NCI-H2081 (cell line): ENCODE measurements at regions not wholly inside any gene's neighbourhood (a gene's known extent, or its start where the extent isn't known, plus 50 kb on each side); places are given as distances from the start of the nearest gene placed in this dataset.

Experiments used
- DNase-seq, 2 experiments: peaks; one replicate each; lab custom pipeline; 2025; lab: John Stamatoyannopoulos, UW

DNA sequence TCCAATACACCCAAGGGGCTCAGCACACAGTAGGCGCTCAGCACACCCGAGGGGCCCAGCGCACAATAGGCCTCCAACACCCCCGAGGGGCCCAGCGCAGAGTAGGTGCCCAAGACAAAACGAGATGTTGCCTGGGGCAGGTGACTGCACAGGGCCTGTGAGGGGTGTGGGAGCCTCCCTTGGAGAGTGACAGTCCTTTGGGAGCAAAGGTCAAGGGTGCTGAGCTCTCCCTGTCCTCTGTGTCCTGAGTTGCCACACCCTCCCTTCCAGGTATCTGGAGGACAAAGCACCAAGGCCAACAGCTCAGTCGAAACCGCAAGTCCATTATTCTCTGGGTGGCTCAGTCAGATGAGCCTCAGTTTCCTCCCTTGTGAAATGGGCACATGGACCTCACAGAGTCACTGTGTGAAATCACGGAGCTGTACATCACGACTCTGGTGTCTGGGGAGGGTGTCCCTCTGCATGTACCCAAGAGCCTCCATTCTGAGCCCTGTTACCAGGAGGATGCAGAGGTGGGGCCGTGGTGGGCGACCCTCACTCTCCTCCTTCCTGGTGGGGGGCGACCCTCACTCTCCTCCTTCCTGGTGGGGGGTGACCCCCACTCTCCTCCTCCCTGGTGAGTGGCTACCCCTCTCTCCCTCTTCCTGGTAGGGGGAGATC, 81.3 kb downstream of the FOXL3 start:
- DNase-seq = no peak

DNA sequence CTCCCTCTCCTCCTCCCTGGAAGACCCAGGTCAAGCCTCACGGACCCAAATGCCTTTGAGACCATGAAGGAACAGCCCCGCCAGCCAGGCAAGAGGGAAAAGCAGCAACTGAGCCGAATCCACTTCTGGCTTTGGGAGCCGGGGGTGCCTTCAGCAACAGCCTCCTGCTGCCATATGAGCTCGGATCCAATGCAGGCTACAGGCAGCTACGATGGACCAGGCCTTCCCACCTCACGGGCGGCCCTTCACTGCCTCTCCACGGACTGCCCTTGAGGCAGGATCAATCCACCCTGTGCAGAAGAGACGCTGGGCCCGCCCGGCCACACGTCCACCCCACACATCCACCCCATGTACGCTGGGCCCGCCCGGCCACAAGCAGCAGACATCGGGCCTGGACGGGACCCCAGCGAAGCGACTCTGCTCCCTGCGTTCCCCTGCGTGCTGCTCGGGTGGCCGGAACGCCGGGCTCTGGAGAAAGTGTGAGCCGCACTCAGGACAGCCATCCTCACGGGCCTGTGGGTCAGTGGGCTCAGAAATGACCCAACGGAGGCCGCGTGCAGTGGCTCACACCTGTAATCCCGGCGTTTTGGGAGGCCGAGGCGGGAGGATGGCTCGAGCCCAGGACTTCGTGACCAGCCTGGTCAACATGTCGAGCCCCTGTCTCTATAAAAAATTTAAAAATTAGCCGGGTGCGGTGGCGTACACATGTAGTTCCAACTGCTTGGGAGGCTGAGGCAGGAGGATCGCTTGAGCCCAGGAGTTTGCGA, 82.0 kb downstream of the FOXL3 start:
- DNase-seq = no peak

DNA sequence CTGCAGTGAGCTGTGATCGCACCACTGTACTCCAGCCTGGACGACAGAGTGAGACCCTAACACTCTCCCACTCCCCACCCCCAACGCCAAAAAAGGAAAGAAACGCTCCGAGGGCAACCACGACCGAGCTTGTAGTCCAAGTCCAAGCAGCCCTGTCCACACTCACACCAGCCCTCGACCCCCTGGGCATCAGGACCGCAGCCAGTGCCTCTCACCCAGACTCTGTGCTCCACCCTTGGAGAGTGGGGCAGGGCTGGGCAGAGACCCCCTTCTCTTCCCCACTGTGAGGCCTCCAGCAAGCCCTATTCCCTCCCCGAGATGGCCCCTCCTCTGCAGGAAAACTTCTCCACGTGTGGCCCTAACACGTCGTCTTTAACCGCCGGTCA, 82.6 kb downstream of the FOXL3 start:
- no peak for DNase-seq

DNA sequence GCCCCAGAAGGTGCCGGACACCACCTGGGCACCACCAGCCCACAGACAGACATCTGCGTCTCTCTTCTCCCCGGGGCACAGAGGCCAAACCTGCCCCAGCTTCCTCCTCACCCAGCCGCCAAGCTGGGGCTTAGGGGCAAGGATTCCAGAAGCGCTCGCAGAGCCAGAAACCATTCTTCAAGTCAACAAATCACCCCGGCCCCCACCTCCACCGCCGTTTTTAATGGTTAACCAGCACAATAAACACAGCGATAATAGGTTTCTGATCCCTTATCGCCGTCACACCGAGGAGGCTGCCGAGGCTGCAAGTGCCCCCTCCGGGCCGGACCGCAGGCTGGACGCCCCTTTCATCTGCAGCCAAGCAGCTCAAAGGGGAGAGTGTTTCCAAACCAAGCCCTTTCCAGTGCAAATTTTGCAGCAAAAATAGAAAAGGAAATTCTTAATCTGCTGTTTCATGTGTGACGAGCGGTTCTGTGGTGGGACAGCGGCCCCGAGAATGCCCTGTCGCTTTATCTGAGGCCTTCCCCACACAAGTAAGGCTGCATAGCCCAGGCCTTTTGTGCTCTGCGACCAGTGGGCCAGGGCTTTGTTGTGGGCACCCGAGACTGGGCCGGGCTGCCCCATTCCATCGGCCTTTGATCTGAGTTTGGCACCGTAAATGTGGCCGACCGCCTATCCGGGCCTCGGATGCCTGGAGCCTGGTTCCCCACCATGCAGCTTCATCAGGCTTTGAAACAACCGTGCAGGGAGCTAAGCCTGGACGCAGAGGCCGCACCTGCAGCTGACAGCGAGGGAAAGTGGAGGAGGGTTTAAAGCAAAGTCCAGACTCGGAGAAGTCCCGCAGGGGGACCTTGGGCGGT, 83.2 kb downstream of the FOXL3 start:
- DNase-seq = no peak

DNA sequence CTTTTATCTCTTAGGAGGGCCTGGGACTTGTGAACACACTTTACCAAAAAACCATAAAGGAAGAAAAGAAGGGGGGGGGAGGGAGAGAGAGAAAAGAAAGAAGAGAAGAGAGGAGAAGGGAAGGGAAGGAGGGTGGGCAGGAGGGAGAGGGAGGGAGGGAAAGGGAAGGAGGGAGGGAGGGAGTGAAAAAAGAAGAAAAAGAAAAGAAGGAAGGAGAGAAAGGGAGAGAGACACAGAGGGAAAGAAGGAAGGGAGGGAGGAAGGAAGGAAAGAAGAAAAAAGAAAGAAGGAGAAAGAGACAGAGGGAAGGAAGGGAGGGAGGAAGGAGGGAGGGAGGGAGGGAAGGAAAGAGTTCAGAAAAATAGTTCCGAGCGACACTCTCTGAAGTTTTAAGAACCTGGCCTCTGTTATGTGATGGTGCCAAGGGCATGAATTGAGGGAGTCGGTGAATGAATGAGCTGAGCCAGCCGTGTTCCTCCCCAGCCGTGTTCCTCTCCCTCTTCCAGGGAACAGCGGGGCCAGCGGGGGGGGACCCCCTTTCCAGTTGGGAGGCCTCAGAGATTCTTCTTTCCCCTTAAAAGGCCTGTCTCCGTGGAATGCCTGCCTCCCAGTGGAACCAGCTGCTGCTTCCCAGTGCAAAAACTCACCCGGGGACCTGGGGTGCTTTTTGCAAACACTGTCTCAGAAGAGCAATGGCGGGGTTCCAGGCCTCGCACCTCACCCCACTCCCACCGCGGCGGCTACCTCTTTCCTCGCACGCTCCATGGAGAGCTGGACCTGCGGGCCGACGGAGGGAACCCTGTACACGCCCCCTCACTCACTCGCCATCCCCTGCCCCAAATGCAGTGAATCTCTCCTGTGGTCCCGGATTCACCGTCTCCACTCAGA, 84.1 kb downstream of the FOXL3 start:
- no peak for DNase-seq

DNA sequence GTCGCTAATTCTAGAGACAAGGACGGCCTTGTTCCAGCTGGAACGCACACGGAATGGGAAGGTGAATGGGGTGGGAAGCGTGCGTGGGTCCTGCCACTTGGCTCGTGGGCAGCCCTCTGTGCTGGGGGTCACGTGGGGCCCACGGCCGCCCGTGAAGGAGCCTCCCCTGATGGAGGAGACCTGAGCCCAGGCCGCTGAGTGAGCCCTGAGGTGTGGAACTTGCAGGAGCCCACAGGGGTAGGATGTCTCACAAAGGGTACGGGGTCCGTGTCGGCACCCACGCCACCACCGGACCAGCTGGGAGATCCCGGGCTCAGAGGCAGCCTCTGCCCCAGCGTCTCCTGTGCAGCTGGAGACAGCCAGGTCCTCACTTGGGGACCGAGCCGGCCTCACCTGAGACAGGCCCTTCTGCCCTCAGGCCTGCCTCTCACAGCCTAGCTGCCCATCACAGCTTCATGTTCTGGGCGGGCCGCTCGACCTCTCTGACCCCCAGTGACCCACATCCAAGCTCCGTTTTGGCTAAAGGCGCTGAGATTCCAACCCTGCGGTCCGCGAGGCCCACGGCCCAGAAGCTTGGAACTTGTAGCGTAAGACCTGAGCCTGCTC, 84.8 kb downstream of the FOXL3 start:
- DNase-seq = no peak

DNA sequence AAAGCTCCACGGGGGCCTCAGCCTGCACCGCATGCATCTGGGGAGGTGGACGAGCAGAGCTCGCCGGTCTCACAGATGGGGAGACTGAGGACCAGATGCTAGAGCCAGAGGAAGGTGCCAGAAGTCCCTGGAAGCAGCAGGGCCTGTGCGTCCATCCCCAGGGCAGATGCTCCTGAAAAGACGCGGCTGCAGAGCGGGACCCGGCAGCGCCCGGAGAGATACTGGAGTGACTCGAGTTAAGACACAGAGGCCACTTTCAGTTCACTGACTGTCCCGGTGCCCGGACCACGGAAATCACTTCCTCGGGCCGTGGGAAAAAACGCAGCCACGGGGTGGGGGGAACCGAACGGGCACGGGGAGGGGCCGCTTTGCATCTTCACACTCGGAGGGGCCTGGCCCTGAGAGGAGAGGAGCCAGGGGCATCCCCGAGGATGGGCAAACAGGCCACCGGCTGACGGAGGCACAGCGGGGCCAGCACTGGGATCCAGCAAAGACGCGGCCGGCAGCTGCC, 85.4 kb downstream of the FOXL3 start:
- DNase-seq = no peak

DNA sequence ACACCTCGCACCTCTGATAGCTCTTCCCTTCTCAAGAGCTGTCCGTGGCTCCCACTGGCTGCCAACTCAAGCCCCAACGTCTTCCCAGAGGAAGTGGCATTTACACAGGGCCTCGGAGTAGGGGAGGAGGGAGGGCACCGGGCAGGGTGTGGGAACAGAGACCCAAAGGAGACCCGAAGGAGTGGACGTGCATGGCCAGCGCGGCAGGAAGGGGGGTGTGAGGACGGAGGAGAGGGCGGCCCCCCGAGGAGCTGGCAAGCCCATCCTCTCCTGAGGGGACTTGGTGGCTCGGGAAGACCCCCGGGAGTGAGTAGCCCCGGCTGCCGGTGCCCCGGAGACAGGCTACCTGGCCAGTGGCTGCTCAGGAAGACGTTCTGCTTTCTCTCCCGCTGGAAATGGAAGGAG, 85.9 kb downstream of the FOXL3 start:
- DNase-seq = no peak

DNA sequence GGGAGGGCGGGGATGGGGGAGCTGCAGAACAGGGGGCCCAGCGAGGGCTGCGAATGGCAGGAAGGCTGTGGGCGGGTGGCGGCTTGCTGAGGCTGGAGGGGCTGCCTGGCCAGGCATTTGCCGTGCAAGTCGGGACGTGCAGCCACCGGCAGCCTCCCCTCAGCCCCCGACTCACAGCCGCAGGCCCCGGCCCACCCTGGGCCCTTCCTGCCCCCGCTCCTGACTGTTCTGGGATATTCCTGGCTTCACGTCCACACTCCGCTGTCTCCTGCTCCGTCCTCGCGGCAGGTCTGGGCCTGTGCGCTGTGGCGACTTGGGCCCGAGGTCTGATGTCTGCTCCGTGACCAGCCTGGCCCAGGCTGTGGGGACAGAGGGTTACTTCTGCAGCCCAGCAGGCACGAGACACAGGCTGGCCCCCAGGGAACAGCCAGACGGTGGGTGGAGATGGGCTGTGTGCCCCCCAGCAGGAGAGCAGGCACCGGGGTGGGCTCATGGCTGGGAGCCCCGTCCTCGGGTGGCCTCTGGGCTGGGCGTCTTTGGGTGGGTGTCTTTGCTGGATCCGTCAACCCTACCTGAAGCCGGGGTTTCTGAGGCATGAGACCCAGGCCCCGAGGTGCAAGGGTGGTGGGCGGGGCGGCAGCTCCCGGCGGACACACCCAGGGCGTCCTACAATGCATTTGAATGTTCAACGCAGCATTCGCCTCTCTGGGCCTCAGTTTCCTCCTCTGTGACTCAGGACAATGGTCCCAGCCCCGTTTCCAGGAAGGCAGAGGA, 86.5 kb downstream of the FOXL3 start:
- no peak for DNase-seq

DNA sequence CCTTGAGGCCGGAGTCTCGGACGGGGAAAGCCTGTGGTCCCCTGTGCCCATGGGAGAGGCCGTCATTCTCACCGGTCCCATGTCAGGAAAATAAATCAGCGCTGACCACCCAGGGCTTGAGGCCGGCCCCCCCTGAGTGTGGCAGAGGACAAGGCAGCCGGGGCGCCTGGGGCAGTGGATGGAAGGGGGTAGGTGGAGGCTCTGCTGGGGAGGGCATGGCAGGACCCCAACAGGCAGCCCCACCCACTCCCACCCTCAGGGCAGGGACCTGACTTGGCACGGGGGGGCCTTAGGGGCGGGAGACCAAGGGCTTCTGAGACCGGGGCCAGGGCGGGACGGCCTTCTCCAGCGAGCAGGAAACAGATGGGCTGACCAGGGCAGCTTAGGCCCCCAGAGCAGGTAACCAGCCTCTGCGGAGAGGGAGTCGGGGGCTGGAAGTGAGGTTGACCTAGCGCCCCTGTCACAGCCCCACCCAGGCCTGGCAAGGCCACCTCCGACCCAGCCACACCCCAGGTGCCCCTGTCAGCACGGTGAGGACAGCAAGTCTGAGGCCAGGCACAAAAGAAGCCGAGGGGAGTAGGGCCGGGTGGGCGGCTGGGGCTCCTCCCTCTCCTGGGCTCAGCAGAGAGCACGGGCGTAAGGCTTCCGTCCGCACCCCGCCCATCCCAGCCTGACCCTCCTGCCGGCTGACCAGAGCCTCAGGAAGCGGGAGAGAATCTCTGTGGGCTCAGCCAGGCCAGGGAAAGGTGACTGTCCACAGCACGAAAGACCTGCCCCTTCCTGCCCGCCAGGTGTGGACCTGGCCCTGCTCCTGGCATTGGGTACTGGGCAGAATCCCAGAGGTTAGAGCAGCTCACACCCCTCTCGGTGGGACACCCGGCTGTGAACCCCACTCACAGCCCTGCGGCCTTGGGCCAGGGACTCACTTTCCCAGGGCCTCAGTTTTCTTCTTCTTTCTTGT, 87.4 kb downstream of the FOXL3 start:
- DNase-seq = no peak

DNA sequence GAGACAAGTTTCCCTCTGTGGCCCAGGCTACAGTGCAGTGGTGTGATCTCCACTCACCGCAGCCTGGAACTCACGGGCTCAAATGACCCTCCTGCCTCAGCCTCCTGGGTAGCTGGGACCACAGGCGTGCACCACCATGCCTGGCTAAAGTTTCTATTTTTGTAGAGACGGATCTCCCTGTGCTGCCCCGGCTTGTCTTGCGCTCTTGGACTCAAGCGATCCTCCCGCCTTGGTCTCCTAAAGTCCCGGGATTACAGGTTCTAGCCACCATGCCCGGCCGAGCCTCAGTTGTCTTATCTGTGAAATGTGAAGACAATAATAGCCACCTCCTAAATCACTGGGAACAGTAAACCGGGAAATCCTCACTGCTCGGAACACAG, 88.1 kb downstream of the FOXL3 start:
- no peak for DNase-seq

DNA sequence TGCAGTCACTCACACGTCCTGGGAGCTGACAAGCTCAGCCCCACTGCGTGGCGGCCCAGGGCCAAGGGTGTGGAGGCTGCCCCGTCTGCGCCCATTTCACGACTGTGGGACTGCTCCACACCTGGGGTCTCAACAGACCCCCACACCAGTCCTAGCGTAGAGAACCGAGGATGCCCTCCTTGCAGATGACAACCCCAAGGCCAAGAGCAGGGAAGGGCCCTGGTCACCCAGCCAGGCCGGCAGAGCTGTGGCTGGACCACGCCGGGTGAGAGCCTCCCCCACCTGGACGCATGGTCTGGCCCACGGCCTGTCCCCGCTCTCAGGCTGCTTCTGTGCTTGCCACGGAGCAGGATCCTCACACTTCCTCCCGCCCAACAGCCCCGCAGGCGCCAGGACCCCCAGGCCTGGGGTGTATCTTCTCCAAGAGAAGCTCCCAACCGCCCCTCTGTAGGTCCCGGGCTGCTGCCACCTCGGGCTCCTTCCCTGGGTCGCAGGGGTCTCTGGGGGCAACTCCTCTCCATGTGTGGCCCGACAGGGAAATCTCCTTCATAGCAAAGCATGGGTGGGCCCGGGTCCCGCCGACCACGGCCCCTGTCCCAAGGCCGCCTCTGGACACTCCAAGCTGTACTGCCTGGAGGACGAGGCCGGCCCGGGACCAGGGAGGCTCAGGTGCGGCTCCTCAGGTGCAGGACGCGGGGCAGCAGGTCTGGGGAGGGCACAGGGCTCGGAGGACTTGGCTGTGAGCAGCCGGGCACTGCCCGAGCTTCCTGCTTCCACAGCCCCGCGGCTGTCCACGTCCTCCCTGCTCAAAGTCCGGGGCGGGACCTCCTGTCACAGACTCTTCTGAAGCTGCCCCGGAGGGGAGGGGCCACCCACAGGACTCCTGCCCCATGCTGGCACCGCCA, 88.8 kb downstream of the FOXL3 start:
- no peak for DNase-seq

DNA sequence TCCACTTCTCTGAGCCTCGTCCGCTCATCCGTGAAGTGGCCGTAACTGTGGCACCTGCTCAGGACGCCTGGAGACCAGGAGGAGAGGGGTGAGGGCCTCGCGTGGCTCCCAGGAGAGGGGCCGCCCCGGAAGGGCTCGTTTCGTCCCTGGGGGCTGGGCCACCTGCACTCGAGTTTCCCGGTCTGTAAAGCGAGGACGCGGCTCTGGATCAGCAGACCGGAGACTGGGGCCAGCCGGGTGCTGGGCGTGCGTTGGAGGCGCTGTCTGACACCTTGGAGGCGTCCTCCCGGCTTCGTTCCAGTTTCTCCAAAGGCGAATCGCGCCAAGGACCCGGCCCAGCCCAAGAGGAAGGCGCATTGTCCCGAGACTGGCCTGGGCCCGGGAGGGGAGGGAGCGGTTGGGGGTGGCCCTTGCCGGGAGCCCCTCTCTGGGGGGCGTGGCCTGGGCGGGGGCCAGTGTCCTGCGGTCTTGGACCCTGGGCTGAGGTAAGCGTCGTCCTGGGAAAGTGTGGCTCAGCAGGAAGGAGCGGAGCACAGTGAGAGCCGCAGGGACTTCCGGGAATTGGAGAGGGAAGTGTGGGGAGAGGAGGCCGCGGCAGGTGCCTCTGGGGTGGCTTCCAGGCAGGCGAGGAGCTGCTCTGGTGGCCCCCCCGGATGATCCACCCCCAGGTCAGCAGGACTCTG, 89.6 kb downstream of the FOXL3 start:
- peak in 1 of 2 experiments; percentile 18 for DNase-seq

DNA sequence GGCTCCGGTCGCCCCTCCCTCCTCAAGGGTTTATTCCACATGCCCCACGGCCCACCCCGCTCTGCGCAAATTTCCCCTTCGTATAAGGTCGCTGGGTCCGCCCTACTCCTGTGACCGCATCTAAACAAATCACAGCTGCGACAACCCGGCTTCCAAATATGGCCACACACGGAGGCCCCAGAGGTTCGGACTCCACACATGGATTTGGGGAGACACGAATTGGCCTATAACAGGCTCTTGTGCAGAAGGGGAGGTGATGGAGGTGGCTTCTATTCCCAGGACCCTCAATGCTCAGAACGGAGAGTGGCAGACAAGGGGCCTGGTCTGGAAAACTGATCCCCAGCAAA, 90.1 kb downstream of the FOXL3 start:
- no peak for DNase-seq

DNA sequence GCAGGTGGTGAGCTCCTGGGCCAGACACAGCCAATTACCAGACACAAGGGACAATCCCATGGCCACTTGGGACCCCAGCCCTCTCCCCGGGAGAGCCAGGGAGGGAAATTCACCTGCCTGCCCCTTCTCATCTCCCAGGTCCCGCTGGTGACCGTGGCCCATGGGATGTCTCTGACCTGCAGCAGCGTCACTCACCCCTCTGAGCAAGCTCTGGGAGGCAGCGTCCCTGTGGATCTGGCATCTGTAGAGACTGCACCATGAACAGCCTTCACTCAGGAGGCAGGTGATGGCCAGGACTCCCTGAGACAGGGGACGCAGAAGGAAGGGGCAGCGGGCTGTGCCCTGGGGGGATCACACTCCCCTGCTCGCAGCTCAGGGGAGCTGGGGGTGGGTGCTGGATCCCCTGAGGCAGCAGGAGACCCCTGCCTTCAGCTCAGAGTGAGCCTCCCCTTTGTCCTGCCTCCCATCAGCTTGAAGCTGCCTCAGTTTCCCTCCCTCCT, 90.8 kb downstream of the FOXL3 start:
- DNase-seq = no peak

DNA sequence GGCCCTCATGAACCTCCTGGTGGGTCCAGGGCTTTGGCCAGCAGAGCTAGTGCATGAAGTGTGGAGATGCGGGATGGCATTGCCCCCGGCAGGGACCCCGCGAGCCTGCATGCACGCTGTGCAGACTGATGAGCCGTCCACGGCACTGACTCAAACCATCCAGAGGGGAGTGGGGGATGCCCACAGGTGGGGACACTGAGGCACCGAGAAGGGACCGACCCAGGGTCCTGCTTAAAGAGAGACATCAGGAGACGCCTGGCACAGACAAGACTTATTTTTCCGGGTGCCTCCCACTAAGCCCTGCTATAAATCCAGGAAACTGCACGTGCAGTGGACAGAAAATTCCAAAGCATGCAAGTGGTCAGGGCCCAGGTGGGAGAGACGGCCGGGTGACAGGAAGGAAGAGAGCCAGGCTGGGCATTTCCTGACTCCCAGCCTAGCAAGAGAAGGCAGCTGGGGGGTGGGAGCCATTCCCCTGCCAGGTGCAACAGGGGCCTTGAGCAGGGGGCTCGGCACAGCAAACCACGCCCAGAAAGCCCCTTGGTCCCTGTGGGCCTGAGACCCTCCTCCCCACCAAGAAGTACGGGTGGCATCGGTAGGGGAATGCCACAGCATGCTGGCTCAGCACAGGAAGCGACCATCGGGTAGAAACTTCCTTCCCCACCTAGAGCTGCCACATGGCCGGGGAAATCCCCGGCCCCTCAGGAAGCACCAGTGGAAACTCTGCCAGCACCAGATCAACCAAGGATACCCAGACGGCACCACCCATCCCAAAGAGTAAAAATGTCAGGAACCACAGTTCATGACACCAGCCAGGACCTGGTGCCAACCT, 91.5 kb downstream of the FOXL3 start:
- DNase-seq = no peak

DNA sequence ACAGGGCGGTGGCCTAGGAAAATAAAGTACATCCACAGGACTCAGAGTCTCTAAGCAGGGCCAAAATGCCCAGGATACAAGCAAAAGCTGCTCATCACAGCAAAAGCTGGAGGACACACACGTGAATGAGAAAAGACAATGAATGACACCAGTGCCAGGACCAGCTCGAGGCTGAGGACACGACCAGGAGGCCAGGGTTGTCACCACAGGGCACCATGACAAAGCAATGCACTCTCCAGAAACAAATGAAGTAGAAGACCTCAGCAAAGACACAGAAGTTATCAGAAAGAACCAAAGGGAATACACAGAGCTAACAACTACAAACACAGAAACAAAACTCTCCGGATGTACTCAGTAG, 92.1 kb downstream of the FOXL3 start:
- DNase-seq = no peak
